WTC11 (cell line): ENCODE measurements at regions not wholly inside any gene's neighbourhood (a gene's known extent, or its start where the extent isn't known, plus 50 kb on each side); places are given as distances from the start of the nearest gene placed in this dataset.

Source experiments
- ATAC-seq: fragments of 200-7000 bp; cut with Tn5 transposase; 2 replicates; pipeline ENCODE4 v1.10.0; 2021; ENCODE audit warnings: mild to moderate bottlenecking, moderate library complexity
- CTCF ChIA-PET: fragments of 300-600 bp; sonication (Branson Sonifier 250); formaldehyde crosslinking; loops from one replicate; lab custom pipeline; 2021; ENCODE audit warnings: antibody characterized with exemption; lab: Charles Lee
- POLR2A ChIA-PET: fragments of 350-600 bp; sonication (Branson Sonifier 250); formaldehyde crosslinking; loops from one replicate; lab custom pipeline; 2021; ENCODE audit warnings: antibody characterized with exemption; lab: Charles Lee
- DNase-seq: peaks from one replicate; pipeline ENCODE4 v3.0.0; 2021; ENCODE audit warnings: low spot score
- H3K27ac Mint-ChIP-seq: 2 replicates; pipeline ENCODE4 v1.8.0; 2021; ENCODE audit warnings: mixed read lengths
- H3K27me3 Mint-ChIP-seq: 2 replicates; pipeline ENCODE4 v1.8.0; 2021; ENCODE audit warnings: low read depth, mild to moderate bottlenecking, moderate library complexity, mixed read lengths
- H3K36me3 Mint-ChIP-seq: 2 replicates; pipeline ENCODE4 v1.8.0; 2021; ENCODE audit warnings: mixed read lengths
- H3K4me1 Mint-ChIP-seq: 2 replicates; pipeline ENCODE4 v1.8.0; 2022; ENCODE audit warnings: mixed read lengths
- H3K4me3 Mint-ChIP-seq: 2 replicates; pipeline ENCODE4 v1.8.0; 2021; ENCODE audit warnings: mild to moderate bottlenecking, moderate library complexity, mixed read lengths
- H3K9me3 Mint-ChIP-seq: 2 replicates; pipeline ENCODE4 v1.8.0; 2021; ENCODE audit warnings: mixed read lengths
- AFF4 ChIP-seq: sonication (generic); formaldehyde crosslinking; IDR thresholded peaks from 2 replicates; pipeline ENCODE4 v1.8.1; 2023; ENCODE audit warnings: mild to moderate bottlenecking, missing genetic modification reagents, borderline replicate concordance
- ATF3 ChIP-seq: sonication (generic); formaldehyde crosslinking; conservative IDR thresholded peaks from 2 replicates; pipeline ENCODE4 v1.8.1; 2022; ENCODE audit warnings: mild to moderate bottlenecking, missing genetic modification reagents
- CTCF ChIP-seq: fragments of 200-600 bp; IDR thresholded peaks from 2 replicates; pipeline ENCODE4 v1.8.0; 2022; ENCODE audit warnings: antibody characterized with exemption
- E2F1 ChIP-seq: sonication (generic); formaldehyde crosslinking; IDR thresholded peaks from 2 replicates; pipeline ENCODE4 v1.8.0; 2022; ENCODE audit warnings: mild to moderate bottlenecking, missing genetic modification reagents
- ESRRA ChIP-seq: sonication (generic); formaldehyde crosslinking; IDR thresholded peaks from 2 replicates; pipeline ENCODE4 v1.8.1; 2022; ENCODE audit warnings: mild to moderate bottlenecking, missing genetic modification reagents, borderline replicate concordance
- GABPB1 ChIP-seq: sonication (generic); formaldehyde crosslinking; IDR thresholded peaks from 2 replicates; pipeline ENCODE4 v1.8.1; 2023; ENCODE audit warnings: mild to moderate bottlenecking, missing genetic modification reagents
- GRHL2 ChIP-seq: fragments of 250-450 bp; sonication (Bioruptor Pico); IDR thresholded peaks from 2 replicates; pipeline ENCODE4 v1.8.0; 2022; ENCODE audit warnings: mild to moderate bottlenecking, moderate library complexity; ENCODE audit not compliant: insufficient replicate concordance, severe bottlenecking
- GTF2I ChIP-seq: fragments of 250-450 bp; sonication (Bioruptor Pico); conservative IDR thresholded peaks from 2 replicates; pipeline ENCODE4 v1.4.0; 2021; ENCODE audit warnings: mild to moderate bottlenecking
- HMGA2 ChIP-seq: fragments of 250-450 bp; sonication (Bioruptor Pico); IDR thresholded peaks from 2 replicates; pipeline ENCODE4 v1.4.0; 2021; ENCODE audit warnings: mild to moderate bottlenecking, moderate library complexity
- JAZF1 ChIP-seq: fragments of 250-450 bp; sonication (Bioruptor Pico); IDR thresholded peaks from 2 replicates; pipeline ENCODE4 v1.9.0; 2021; ENCODE audit warnings: moderate library complexity, mild to moderate bottlenecking, inconsistent platforms
- JUN ChIP-seq: sonication (generic); formaldehyde crosslinking; IDR thresholded peaks from 2 replicates; pipeline ENCODE4 v1.8.0; 2023; ENCODE audit warnings: mild to moderate bottlenecking, missing genetic modification reagents
- NR1H2 ChIP-seq: sonication (generic); formaldehyde crosslinking; IDR thresholded peaks from 2 replicates; pipeline ENCODE4 v1.9.0; 2021; ENCODE audit warnings: mild to moderate bottlenecking, moderate library complexity, missing genetic modification reagents
- SP1 ChIP-seq: sonication (generic); formaldehyde crosslinking; conservative IDR thresholded peaks from 2 replicates; pipeline ENCODE4 v1.8.1; 2022; ENCODE audit warnings: missing genetic modification reagents
- STAT6 ChIP-seq: sonication (generic); formaldehyde crosslinking; conservative IDR thresholded peaks from 2 replicates; pipeline ENCODE4 v1.8.1; 2023; ENCODE audit warnings: mild to moderate bottlenecking, low read depth, missing genetic modification reagents, moderate library complexity
- TEAD1 ChIP-seq: sonication (generic); formaldehyde crosslinking; IDR thresholded peaks from 2 replicates; pipeline ENCODE4 v1.8.0; 2022; ENCODE audit warnings: mild to moderate bottlenecking, missing genetic modification reagents
- TEAD4 ChIP-seq: sonication (generic); formaldehyde crosslinking; IDR thresholded peaks from 2 replicates; pipeline ENCODE4 v1.8.0; 2022; ENCODE audit warnings: mild to moderate bottlenecking, missing genetic modification reagents
- ZNF121 ChIP-seq: sonication (generic); formaldehyde crosslinking; IDR thresholded peaks from 2 replicates; pipeline ENCODE4 v1.8.0; 2023; ENCODE audit warnings: missing genetic modification reagents
- ZNF263 ChIP-seq: sonication (generic); formaldehyde crosslinking; IDR thresholded peaks from 2 replicates; pipeline ENCODE4 v1.8.1; 2022; ENCODE audit warnings: low read depth, mild to moderate bottlenecking, moderate library complexity, missing genetic modification reagents
- ZNF423 ChIP-seq: fragments of 250-450 bp; sonication (Bioruptor Pico); IDR thresholded peaks from 2 replicates; pipeline ENCODE4 v2.1.2; 2022; ENCODE audit warnings: mild to moderate bottlenecking, moderate library complexity
- ZSCAN18 ChIP-seq: fragments of 250-450 bp; sonication (Bioruptor Pico); IDR thresholded peaks from 2 replicates; pipeline ENCODE4 v2.1.2; 2022; ENCODE audit warnings: mild to moderate bottlenecking, moderate library complexity

- TF ChIP-seq AFF4 (no peak), ATF3 (CRISPR knock-in tag) (no peak), NR1H2 (CRISPR knock-in tag) (no peak), HMGA2 (CRISPR knock-in tag) (no peak)
Measured at GRCh38 chrX:128754130-128754529, 701.9 kb upstream of the ACTRT1 start (continued).

- CTCF ChIA-PET: no interaction called here
- Mint-ChIP-seq H3K27me3 (no peaks in the 10 kb centered on the region), H3K4me1 (no peaks in the 10 kb centered on the region), H3K9me3 (no peaks in the 10 kb centered on the region; the same call in 1 of the 2 replicates)
- TF ChIP-seq E2F1: no peak
- no peak for TF ChIP-seq ZNF121 (CRISPR knock-in tag)
- TF ChIP-seq ZSCAN18 (CRISPR knock-in tag): no peak
- TF ChIP-seq GABPB1 (CRISPR knock-in tag): no peak
- TF ChIP-seq ZNF423 (CRISPR knock-in tag): no peak
- no peak for TF ChIP-seq GRHL2 (CRISPR knock-in tag)
- no peak for TF ChIP-seq JUN (CRISPR knock-in tag)
- TF ChIP-seq, all 79 proteins: peak for 0
- H3K27ac Mint-ChIP-seq: no peak overlapping the region
- DNase-seq (no peak), ATAC-seq (no peak)
- no peaks in the 10 kb centered on the region for H3K36me3 Mint-ChIP-seq
- no peak overlapping the region for H3K4me3 Mint-ChIP-seq
- POLR2A ChIA-PET: no interaction called here
Measured at GRCh38 chrX:128739539-128739938, 687.3 kb upstream of the ACTRT1 start.

- ATAC-seq (no peak), DNase-seq (no peak)
- no peak overlapping the region for H3K27ac Mint-ChIP-seq
- H3K4me3 Mint-ChIP-seq: no peak overlapping the region
- H3K9me3 Mint-ChIP-seq: peaks cover 11% of the 10 kb centered on the region
- CTCF ChIA-PET: no interaction called here
- no peaks in the 10 kb centered on the region for H3K4me1 Mint-ChIP-seq
- peaks cover 14% of the 10 kb centered on the region for H3K36me3 Mint-ChIP-seq
- POLR2A ChIA-PET: no interaction called here
- no peaks in the 10 kb centered on the region for H3K27me3 Mint-ChIP-seq
- TF ChIP-seq TEAD4 (CRISPR knock-in tag): no peak
- TF ChIP-seq TEAD1 (CRISPR knock-in tag): no peak
- TF ChIP-seq ESRRA (CRISPR knock-in tag): no peak
- TF ChIP-seq ZNF263 (CRISPR knock-in tag): no peak
- no peak for TF ChIP-seq SP1 (CRISPR knock-in tag)
- TF ChIP-seq STAT6 (CRISPR knock-in tag): no peak
- no peak for TF ChIP-seq JAZF1 (CRISPR knock-in tag)
- TF ChIP-seq CTCF: no peak
- TF ChIP-seq GTF2I: no peak
- TF ChIP-seq ZSCAN18 (CRISPR knock-in tag): no peak
Measured at GRCh38 chrX:128728943-128729342, 676.7 kb upstream of the ACTRT1 start.
